Cardiac muscle cell (in vitro differentiated cells and primary cell): ENCODE measurements at regions not wholly inside any gene's neighbourhood (a gene's known extent, or its start where the extent isn't known, plus 50 kb on each side); places are given as distances from the start of the nearest gene placed in this dataset.

Experiments used
- DNase-seq, 2 donors: peaks; one replicate each; pipeline versions ENCODE4 v3.0.0 to v3.0.0-alpha.2; 2010 to 2017; ENCODE audit warnings: low read depth in 1 of 2, low spot score in 1 of 2
- H3K27ac ChIP-seq: fragments of 200-600 bp; sonication (generic); 2 replicates; pipeline ENCODE4 v1.5.1; 2016
- H3K27me3 ChIP-seq: fragments of 200-600 bp; sonication (generic); 2 replicates; pipeline ENCODE4 v1.6.0; 2016; ENCODE audit warnings: control low read depth
- H3K36me3 ChIP-seq: fragments of 200-600 bp; sonication (generic); 2 replicates; pipeline ENCODE4 v1.5.1; 2016; ENCODE audit warnings: control low read depth
- H3K4me1 ChIP-seq: fragments of 200-600 bp; sonication (generic); 2 replicates; pipeline ENCODE4 v1.8.1; 2017; ENCODE audit warnings: low read depth, mild to moderate bottlenecking, mixed run types
- H3K4me3 ChIP-seq: fragments of 200-600 bp; sonication (generic); 2 replicates; pipeline ENCODE4 v1.5.1; 2016; ENCODE audit warnings: mild to moderate bottlenecking
- H3K9me3 ChIP-seq: fragments of 200-600 bp; sonication (generic); 2 replicates; pipeline ENCODE4 v1.5.1; 2017; ENCODE audit warnings: low read depth, mild to moderate bottlenecking, control low read depth
- TF ChIP-seq, protein P1 (sequence below): IDR thresholded peaks from 2 replicates; pipeline ENCODE4 v1.5.1; 2012; ENCODE audit warnings: low read depth, mild to moderate bottlenecking, low read length

- no peak for DNase-seq
- H3K4me3 ChIP-seq = no peak overlapping the region
- no peaks in the 10 kb centered on the region for H3K4me1 ChIP-seq
- TF ChIP-seq, protein P1, sequence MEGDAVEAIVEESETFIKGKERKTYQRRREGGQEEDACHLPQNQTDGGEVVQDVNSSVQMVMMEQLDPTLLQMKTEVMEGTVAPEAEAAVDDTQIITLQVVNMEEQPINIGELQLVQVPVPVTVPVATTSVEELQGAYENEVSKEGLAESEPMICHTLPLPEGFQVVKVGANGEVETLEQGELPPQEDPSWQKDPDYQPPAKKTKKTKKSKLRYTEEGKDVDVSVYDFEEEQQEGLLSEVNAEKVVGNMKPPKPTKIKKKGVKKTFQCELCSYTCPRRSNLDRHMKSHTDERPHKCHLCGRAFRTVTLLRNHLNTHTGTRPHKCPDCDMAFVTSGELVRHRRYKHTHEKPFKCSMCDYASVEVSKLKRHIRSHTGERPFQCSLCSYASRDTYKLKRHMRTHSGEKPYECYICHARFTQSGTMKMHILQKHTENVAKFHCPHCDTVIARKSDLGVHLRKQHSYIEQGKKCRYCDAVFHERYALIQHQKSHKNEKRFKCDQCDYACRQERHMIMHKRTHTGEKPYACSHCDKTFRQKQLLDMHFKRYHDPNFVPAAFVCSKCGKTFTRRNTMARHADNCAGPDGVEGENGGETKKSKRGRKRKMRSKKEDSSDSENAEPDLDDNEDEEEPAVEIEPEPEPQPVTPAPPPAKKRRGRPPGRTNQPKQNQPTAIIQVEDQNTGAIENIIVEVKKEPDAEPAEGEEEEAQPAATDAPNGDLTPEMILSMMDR = no peak
- no peak overlapping the region for H3K27ac ChIP-seq
- H3K27me3 ChIP-seq = no peaks in the 10 kb centered on the region
- no peaks in the 10 kb centered on the region for H3K36me3 ChIP-seq
- no peaks in the 10 kb centered on the region for H3K9me3 ChIP-seq
These were observed 172.6 kb upstream of the PRPS1L1 start for GRCh38 chr7:18200266-18200665.

DNA sequence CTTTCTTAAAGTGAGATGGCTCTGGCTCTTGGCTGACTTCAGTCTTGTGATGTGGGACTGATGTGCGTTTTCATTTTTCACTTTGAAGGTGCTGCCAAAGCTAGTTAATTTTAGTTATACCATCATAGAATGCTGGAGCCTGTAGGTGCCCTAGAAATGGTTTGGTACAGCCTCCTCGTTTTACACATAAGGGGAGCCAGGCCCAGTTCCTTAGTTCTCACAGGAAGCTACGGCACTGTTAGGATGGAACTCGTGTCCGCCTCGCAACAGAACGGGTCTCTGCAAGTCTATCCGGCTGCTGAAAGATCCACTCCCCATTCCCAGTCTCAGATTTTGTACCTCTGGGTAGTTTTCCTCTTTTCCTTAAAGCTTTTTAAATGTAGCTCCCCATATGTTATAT lies 173.2 kb upstream of the PRPS1L1 start:
- Histone ChIP-seq H3K9me3 (no peaks in the 10 kb centered on the region), H3K4me3 (no peak overlapping the region), H3K36me3 (no peaks in the 10 kb centered on the region), H3K27ac (no peak overlapping the region), H3K4me1 (no peaks in the 10 kb centered on the region), H3K27me3 (no peaks in the 10 kb centered on the region)
- no peak for DNase-seq
- TF ChIP-seq, protein P1 = no peak

GRCh38 chr7:18201350-18201749 lies 173.7 kb upstream of the PRPS1L1 start:
- no peak for DNase-seq
- Histone ChIP-seq H3K36me3 (no peaks in the 10 kb centered on the region), H3K4me1 (no peaks in the 10 kb centered on the region), H3K27me3 (no peaks in the 10 kb centered on the region), H3K9me3 (no peaks in the 10 kb centered on the region), H3K4me3 (no peak overlapping the region), H3K27ac (no peak overlapping the region)
- TF ChIP-seq, protein P1 = no peak

- Histone ChIP-seq H3K9me3 (no peaks in the 10 kb centered on the region), H3K27me3 (no peaks in the 10 kb centered on the region), H3K36me3 (no peaks in the 10 kb centered on the region), H3K4me3 (no peak overlapping the region), H3K27ac (no peak overlapping the region), H3K4me1 (no peaks in the 10 kb centered on the region)
- DNase-seq = no peak
- TF ChIP-seq, protein P1 = no peak
These were observed 174.8 kb upstream of the PRPS1L1 start for GRCh38 chr7:18202315-18203045.

GRCh38 chr7:18206331-18206730 lies 178.7 kb upstream of the PRPS1L1 start:
- no peak overlapping the region for H3K4me3 ChIP-seq
- H3K36me3 ChIP-seq = no peaks in the 10 kb centered on the region
- H3K27ac ChIP-seq = no peak overlapping the region
- H3K9me3 ChIP-seq = no peaks in the 10 kb centered on the region
- no peaks in the 10 kb centered on the region for H3K27me3 ChIP-seq
- no peak for DNase-seq
- TF ChIP-seq, protein P1 = no peak
- no peaks in the 10 kb centered on the region for H3K4me1 ChIP-seq

- H3K36me3 ChIP-seq = no peaks in the 10 kb centered on the region
- H3K27ac ChIP-seq = no peak overlapping the region
- DNase-seq = no peak
- H3K4me3 ChIP-seq = no peak overlapping the region
- H3K9me3 ChIP-seq = no peaks in the 10 kb centered on the region
- peaks cover 23% of the 10 kb centered on the region for H3K4me1 ChIP-seq
- TF ChIP-seq, protein P1 = no peak
- H3K27me3 ChIP-seq = no peaks in the 10 kb centered on the region
These were observed 181.3 kb upstream of the PRPS1L1 start for GRCh38 chr7:18208921-18209320.
